HG02870 (cell line): ENCODE measurements at regions not wholly inside any gene's neighbourhood (a gene's known extent, or its start where the extent isn't known, plus 50 kb on each side); places are given as distances from the start of the nearest gene placed in this dataset.

Source experiments
- ATAC-seq: cut with Tn5 transposase; IDR thresholded peaks from one replicate; pipeline ENCODE4 v1.9.1; 2021; ENCODE audit warnings: mild to moderate bottlenecking, moderate library complexity; ENCODE audit not compliant: unreplicated experiment

DNA sequence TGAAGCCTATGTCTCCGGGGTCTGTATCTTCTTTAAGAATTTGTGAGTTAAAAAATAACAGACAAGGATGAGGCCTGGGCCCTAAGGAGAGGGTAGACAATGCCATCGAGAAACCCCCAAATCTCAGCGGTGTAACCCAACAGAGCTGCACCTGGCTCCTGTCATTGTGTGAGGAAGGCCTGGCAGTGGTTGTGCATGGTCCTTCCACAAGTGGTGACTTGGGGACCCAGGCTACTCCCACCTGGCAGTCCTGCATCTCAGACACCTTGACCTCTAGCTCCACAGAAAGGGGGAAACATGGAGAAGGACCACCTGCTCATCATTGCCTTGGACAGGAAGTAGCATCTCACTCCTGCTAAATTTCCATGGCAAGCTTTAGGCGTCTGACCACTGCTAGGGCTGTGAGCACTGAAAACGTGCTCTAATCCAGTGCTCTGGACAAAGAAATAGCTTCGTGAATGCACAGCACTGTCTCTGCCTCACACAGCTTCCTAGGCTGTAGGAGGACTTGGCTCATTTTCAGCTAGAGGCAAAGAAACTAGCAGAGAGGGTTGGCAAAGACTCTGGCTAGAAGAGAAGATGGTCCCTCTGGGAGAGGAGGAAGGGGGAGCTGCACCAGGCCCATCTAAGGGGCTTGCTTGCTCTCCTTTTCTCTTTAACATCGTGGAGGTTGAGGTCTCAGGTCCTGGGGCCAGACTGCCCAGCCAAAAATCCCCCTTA, 273.9 kb upstream of the ZMIZ1 start:
- ATAC-seq, result no peak

GRCh38 chr10:78798976-78799730, 269.6 kb upstream of the ZMIZ1 start:
- no peak for ATAC-seq

- ATAC-seq, result no peak
Observed at GRCh38 chr10:78800006-78800405, 268.8 kb upstream of the ZMIZ1 start.

- ATAC-seq, result no peak
Observed at GRCh38 chr10:78800535-78801320, 268.0 kb upstream of the ZMIZ1 start.

GRCh38 chr10:78802431-78802830, 266.3 kb upstream of the ZMIZ1 start:
- no peak for ATAC-seq

GRCh38 chr10:78802866-78803265, 265.9 kb upstream of the ZMIZ1 start:
- no peak for ATAC-seq

GRCh38 chr10:78803710-78804109, 265.1 kb upstream of the ZMIZ1 start:
- ATAC-seq, result no peak

DNA sequence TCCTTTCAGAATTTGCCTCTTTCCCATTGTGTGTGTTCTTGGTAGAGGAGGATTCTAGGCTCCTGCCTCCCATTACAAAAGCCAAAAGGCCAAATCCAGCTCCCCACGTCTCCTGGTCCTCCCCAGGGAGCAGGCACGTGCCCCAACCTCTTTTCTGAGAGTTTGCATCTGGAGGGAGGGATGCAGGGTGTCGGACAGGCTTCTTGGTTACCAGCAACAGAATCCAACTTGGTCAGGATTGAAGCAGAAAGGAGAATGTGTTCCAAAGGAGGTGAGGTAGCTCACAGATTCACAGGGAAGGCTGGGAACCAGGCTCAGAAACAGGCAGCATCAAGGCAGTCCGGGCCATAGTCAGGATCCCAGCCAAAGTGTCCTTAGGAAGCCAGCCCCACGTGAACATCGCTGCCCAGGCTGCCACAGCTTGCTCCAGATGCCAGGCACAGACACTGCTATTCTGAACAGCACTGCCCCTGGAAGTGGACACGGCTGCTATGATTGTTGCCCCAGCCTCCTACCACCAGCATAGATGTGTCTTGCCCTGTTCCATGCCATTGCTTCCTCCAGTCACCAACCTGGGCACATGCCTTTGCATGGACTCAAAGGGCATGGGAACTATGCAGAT, 264.2 kb upstream of the ZMIZ1 start:
- ATAC-seq, result no peak

GRCh38 chr10:78805176-78805575, 263.6 kb upstream of the ZMIZ1 start:
- ATAC-seq, result no peak

- ATAC-seq, result no peak
Observed at GRCh38 chr10:78806681-78807221, 262.0 kb upstream of the ZMIZ1 start.

GRCh38 chr10:78807504-78808203, 261.1 kb upstream of the ZMIZ1 start:
- ATAC-seq, result no peak

DNA sequence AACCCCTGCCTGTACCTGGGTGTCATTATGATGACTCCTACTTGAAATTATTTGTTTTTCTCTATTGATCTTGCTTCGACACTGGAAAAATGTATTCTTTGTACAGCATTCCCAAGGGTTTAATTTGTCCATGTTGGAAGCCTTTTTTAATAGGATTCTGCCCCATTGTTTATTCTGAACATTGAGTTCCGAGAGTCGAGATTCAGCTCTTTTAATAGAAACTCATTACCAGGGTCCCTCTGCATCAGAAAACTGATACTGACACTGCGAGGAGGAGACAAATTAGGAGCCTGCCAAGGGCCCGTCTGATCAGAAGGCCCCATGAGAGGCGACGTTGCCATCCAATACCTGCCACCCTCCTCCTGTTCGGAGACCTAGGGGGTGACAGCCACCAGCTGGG, 260.5 kb upstream of the ZMIZ1 start:
- ATAC-seq, result no peak

- ATAC-seq, result no peak
Observed at GRCh38 chr10:78808736-78809367, 259.9 kb upstream of the ZMIZ1 start.

DNA sequence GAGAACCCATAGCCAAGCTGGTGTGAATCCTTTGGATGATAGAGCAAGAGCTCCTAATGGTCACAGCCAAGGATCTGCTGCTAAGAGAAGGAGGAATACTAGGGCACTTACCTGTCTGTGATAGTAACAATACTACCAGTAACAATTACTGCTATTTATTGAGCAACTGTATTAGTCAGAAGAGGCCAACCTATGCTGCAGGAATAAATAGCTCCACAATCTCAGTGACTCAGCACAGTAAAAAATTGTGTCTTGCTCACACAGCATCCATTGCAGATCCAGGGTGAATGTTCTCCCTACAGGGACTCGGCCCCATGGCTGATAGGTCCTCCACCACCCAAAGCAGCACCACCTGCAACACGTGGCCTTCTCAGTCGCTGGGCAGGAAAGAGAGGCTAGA, 257.6 kb upstream of the ZMIZ1 start:
- no peak for ATAC-seq

DNA sequence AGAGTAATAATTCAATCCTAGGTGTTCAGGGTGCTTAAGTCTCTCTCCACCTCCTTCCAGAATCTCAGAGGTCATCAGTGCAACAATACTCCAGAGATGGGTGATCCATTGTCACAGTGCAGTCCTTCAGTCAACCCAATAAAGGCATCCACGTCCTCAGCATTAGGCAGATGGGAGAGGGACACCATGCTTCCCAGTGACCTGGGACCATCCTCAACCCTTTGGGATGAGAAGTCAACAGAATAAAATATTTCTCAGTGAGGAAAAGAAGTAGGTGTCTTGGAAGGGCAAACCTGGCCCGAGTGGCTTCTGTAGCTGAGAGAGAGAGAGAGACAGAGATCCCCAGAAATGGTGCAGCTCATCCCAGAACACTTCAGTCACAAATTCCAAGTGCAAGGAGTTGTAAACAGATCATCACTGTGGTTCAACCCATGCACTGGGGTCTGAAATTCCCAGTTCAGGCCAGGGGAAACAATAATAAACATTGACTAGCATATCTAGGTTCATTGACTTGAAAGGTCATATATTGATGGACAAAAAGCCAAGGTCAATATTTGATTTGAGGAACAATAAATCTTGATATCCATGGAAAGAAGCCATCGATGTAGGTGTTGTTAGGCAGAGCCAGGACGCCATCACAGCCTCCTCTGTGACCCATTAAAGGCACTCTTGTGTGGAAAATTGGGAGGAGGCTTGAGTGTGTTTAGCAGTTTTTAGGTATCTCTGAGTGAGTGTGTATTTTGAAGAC, 256.0 kb upstream of the ZMIZ1 start:
- ATAC-seq, result no peak

- no peak for ATAC-seq
Observed at GRCh38 chr10:78813526-78813925, 255.2 kb upstream of the ZMIZ1 start.

DNA sequence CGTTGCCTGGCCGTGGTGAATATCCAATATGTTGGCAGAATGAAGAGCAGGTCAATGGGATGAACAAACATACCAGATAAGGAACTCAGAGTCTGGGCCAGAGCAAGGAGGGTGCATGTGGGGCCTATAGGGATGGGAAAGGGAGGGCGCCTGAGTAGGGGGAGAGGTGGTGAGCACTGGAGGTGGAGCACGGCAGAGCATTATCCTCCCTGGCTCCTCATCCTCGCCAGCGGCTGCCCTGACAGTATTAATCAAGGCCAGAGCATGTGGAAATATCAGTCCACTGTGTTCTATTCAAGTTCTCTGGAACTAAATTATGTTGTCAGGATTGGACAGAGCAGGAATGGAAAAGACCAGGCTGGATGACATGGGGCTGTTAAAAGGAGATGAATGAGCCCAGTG, 254.8 kb upstream of the ZMIZ1 start:
- no peak for ATAC-seq

- ATAC-seq, result no peak
Observed at GRCh38 chr10:78814407-78814806, 254.4 kb upstream of the ZMIZ1 start.

GRCh38 chr10:78815702-78816334, 252.9 kb upstream of the ZMIZ1 start:
- ATAC-seq, result no peak
